B cell (primary cell): ENCODE measurements at regions not wholly inside any gene's neighbourhood (a gene's known extent, or its start where the extent isn't known, plus 50 kb on each side); places are given as distances from the start of the nearest gene placed in this dataset.

Experiments used
- ATAC-seq: fragments of 200-7000 bp; cut with Tn5 transposase; one replicate; pipeline ENCODE4 v1.10.0; 2021; ENCODE audit warnings: low read depth, mild to moderate bottlenecking, moderate number of reproducible peaks, moderate library complexity
- CTCF ChIA-PET: fragments of 350-600 bp; sonication (Branson Sonifier 250); formaldehyde crosslinking; loops from one replicate; lab custom pipeline; 2021; ENCODE audit warnings: antibody characterized with exemption, inconsistent platforms; lab: Charles Lee
- POLR2A ChIA-PET: fragments of 350-600 bp; sonication (Branson Sonifier 250); formaldehyde crosslinking; loops from one replicate; lab custom pipeline; 2021; ENCODE audit warnings: antibody characterized with exemption; lab: Charles Lee
- DNase-seq: peaks from one replicate; pipeline ENCODE4 v3.0.0; 2013
- H2AFZ ChIP-seq: 2 replicates; pipeline ENCODE4 v1.6.1; 2012; ENCODE audit warnings: mild to moderate bottlenecking, low read depth, low read length; ENCODE audit not compliant: insufficient read depth, poor library complexity, severe bottlenecking
- H3K27ac ChIP-seq, 2 donors: 1 replicate in 1 of 2; 2 replicates in 1 of 2; pipeline ENCODE4 v1.5.1; 2012 to 2013; ENCODE audit warnings: low read length in 2 of 2, mild to moderate bottlenecking in 2 of 2, moderate library complexity in 1 of 2
- H3K27me3 ChIP-seq, 4 experiments: fragments of 200-600 bp in 1 of 4; sonication (generic) in 1 of 4; replicated peaks in 1 of 4; 1 replicate in 2 of 4; 2 replicates in 2 of 4; pipeline versions ENCODE4 v1.6.1 to v1.7.0; 2013 to 2016; ENCODE audit warnings: low read length in 3 of 4, mild to moderate bottlenecking in 2 of 4, mixed read lengths in 1 of 4, moderate library complexity in 1 of 4; ENCODE audit not compliant: insufficient read depth in 4 of 4, control insufficient read depth in 3 of 4; ENCODE audit errors: control extremely low read depth in 1 of 4
- H3K36me3 ChIP-seq, 2 experiments: replicated peaks in 1 of 2; 1 replicate in 1 of 2; 2 replicates in 1 of 2; pipeline versions ENCODE4 v1.6.1 to v1.7.1; 2013; ENCODE audit warnings: low read length in 1 of 2; ENCODE audit not compliant: insufficient read depth in 2 of 2, control insufficient read depth in 1 of 2; ENCODE audit errors: control extremely low read depth in 1 of 2, extremely low read depth in 1 of 2
- H3K4me1 ChIP-seq, 2 donors: fragments of 200-600 bp in 1 of 2; sonication (generic) in 1 of 2; 1 replicate in 1 of 2; 2 replicates in 1 of 2; pipeline versions ENCODE4 v1.5.1 to v1.6.1; 2013 to 2017; ENCODE audit warnings: low read length in 2 of 2; ENCODE audit not compliant: control insufficient read depth in 2 of 2, insufficient read depth in 2 of 2
- H3K4me2 ChIP-seq: replicated peaks from 2 replicates; pipeline ENCODE3; 2012; ENCODE audit warnings: mild to moderate bottlenecking, low read depth, low read length; ENCODE audit not compliant: poor library complexity, severe bottlenecking
- H3K4me3 ChIP-seq, 5 experiments: fragments of 200-600 bp in 1 of 5; sonication (generic) in 1 of 5; 1 replicate in 3 of 5; 2 replicates in 2 of 5; pipeline versions ENCODE4 v1.5.1 to v1.7.0; 2011 to 2016; ENCODE audit warnings: low read length in 4 of 5, mild to moderate bottlenecking in 4 of 5, low read depth in 2 of 5, control low read depth in 1 of 5, moderate library complexity in 1 of 5; ENCODE audit not compliant: insufficient read depth in 1 of 5; ENCODE audit errors: control extremely low read depth in 1 of 5, extremely low read depth in 1 of 5
- H3K79me2 ChIP-seq: fragments of 200-600 bp; sonication (generic); one replicate; pipeline ENCODE4 v1.6.0; 2016; ENCODE audit warnings: low read length; ENCODE audit not compliant: control insufficient read depth, insufficient read depth
- H3K9ac ChIP-seq: fragments of 200-600 bp; sonication (generic); 2 replicates; pipeline ENCODE4 v1.6.1; 2017; ENCODE audit warnings: mild to moderate bottlenecking, low read length, moderate library complexity
- H3K9me3 ChIP-seq, 3 donors: one replicate each; pipeline versions ENCODE4 v1.6.1 to v1.7.1; 2013; ENCODE audit warnings: low read length in 2 of 3; ENCODE audit not compliant: control insufficient read depth in 2 of 3, insufficient read depth in 1 of 3; ENCODE audit errors: control extremely low read depth in 1 of 3
- H4K20me1 ChIP-seq: 2 replicates; pipeline ENCODE4 v1.6.0; 2012; ENCODE audit warnings: mild to moderate bottlenecking, low read length; ENCODE audit not compliant: insufficient read depth, control insufficient read depth, poor library complexity, severe bottlenecking
- H3K27ac Mint-ChIP-seq: one replicate; pipeline ENCODE4 v1.8.0; 2021; ENCODE audit warnings: mixed read lengths
- H3K27me3 Mint-ChIP-seq: one replicate; pipeline ENCODE4 v1.8.0; 2021; ENCODE audit warnings: mixed read lengths
- H3K4me1 Mint-ChIP-seq: one replicate; pipeline ENCODE4 v1.8.0; 2021; ENCODE audit warnings: mixed read lengths
- H3K4me3 Mint-ChIP-seq: one replicate; pipeline ENCODE4 v1.8.0; 2021; ENCODE audit warnings: mixed read lengths
- H3K9me3 Mint-ChIP-seq: one replicate; pipeline ENCODE4 v1.8.0; 2022; ENCODE audit warnings: mixed read lengths; ENCODE audit not compliant: insufficient read depth
- EZH2 ChIP-seq: IDR thresholded peaks from 2 replicates; pipeline ENCODE4 v1.6.1; 2012; ENCODE audit warnings: borderline replicate concordance, low read depth, mild to moderate bottlenecking, moderate library complexity, low read length; ENCODE audit not compliant: insufficient read depth, poor library complexity, severe bottlenecking
- WGBS: methylation state at CpG from one replicate; pipeline ENCODE4 v1.1.5; 2013; ENCODE audit warnings: missing lambda C conversion rate; ENCODE audit not compliant: insufficient coverage; 5-methylcytosine and 5-hydroxymethylcytosine counted together
- intact Hi-C: fragments of 100-400 bp; cut with micrococcal nuclease; formaldehyde crosslinking; loops from one replicate; pipeline ENCODE4 v1.10.0; 2022
- TF ChIP-seq, protein P1 (sequence below): fragments of 200-600 bp; IDR thresholded peaks from one replicate; pipeline ENCODE4 v1.8.0; 2022; ENCODE audit warnings: antibody characterized with exemption, mild to moderate bottlenecking

DNA sequence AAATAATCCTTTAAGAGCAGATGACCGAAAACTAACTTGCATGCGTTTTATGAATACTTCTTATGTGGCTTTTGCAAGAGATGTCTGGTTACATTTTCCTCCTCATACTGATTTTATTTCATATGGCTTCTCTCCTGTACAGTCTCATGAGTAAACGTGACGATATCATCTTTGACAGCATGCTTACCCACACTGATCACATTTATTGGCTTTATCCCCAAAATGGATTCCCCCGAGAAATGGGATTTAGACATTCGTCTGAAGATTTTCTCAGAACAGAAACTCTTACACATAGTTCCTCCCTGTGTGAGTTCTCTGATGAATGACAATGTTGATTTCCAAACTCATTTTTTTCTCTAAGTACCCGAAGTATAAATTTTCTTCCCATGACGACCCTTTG is 939.7 kb upstream of the LCORL start:
- Mint-ChIP-seq H3K4me3 (no peak overlapping the region), H3K27ac (no peak overlapping the region), H3K27me3 (no peaks in the 10 kb centered on the region), H3K9me3 (no peaks in the 10 kb centered on the region), H3K4me1 (no peaks in the 10 kb centered on the region)
- no peak for TF ChIP-seq EZH2
- TF ChIP-seq, protein P1, sequence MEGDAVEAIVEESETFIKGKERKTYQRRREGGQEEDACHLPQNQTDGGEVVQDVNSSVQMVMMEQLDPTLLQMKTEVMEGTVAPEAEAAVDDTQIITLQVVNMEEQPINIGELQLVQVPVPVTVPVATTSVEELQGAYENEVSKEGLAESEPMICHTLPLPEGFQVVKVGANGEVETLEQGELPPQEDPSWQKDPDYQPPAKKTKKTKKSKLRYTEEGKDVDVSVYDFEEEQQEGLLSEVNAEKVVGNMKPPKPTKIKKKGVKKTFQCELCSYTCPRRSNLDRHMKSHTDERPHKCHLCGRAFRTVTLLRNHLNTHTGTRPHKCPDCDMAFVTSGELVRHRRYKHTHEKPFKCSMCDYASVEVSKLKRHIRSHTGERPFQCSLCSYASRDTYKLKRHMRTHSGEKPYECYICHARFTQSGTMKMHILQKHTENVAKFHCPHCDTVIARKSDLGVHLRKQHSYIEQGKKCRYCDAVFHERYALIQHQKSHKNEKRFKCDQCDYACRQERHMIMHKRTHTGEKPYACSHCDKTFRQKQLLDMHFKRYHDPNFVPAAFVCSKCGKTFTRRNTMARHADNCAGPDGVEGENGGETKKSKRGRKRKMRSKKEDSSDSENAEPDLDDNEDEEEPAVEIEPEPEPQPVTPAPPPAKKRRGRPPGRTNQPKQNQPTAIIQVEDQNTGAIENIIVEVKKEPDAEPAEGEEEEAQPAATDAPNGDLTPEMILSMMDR: no peak
- Histone ChIP-seq H3K36me3 (no peaks in the 10 kb centered on the region), H3K27ac (no peak overlapping the region), H3K27me3 (no peaks in the 10 kb centered on the region), H3K4me1 (no peaks in the 10 kb centered on the region), H2AFZ (no peak overlapping the region), H4K20me1 (no peaks in the 10 kb centered on the region), H3K79me2 (no peaks in the 10 kb centered on the region), H3K9ac (no peak overlapping the region), H3K9me3 (peaks cover 0 to 2% (median 0%) of the 10 kb centered on the region in 3 donors), H3K4me3 (no peak overlapping the region), H3K4me2 (no peak overlapping the region)
- no peak for DNase-seq
- WGBS: no CpG with 5 or more reads among the region's 8 CpGs
- ChIA-PET POLR2A (no interaction called here), CTCF (interaction anchor here (1.0 kb wide), 1 partner anchor 11 kb away, joined by 3 read pairs; no protein-coding TSS in a partner anchor)
- intact Hi-C loops: no loop called here
- ATAC-seq: no peak

DNA sequence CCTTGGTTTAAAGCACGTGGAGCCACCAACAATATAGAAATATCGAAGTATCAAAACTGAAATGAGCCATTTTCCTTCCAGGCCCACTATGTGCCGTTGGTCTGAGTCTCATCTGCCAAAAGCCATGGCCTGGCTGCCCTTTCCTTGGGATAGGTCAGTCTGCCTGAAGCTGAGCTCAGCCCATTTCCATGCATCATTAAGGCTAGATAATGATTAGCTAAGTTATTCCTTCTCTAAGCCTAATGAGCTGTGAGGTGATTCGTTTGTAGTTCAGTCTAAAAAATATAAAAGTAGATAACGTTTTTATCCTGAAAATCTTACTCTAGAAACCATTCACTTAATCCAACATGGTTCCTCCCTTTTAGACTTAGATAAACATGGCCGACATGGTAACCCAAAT is 936.2 kb upstream of the LCORL start:
- H3K9me3 Mint-ChIP-seq: no peaks in the 10 kb centered on the region
- H3K79me2 ChIP-seq: no peaks in the 10 kb centered on the region
- no peaks in the 10 kb centered on the region for H3K4me1 ChIP-seq
- no peak overlapping the region for H3K27ac ChIP-seq
- WGBS: 93% methylated on average over 3 of the region's 6 CpGs
- no peaks in the 10 kb centered on the region for H3K27me3 Mint-ChIP-seq
- intact Hi-C loops: no loop called here
- no peaks in the 10 kb centered on the region for H3K36me3 ChIP-seq
- H3K9ac ChIP-seq: no peak overlapping the region
- POLR2A ChIA-PET: no interaction called here
- ATAC-seq (no peak), DNase-seq (no peak)
- no peaks in the 10 kb centered on the region for H3K27me3 ChIP-seq
- no peak overlapping the region for H3K4me3 ChIP-seq
- H3K9me3 ChIP-seq: peaks cover 0 to 2% (median 0%) of the 10 kb centered on the region in 3 donors
- no peak for TF ChIP-seq EZH2
- TF ChIP-seq, protein P1: no peak
- H3K4me1 Mint-ChIP-seq: no peaks in the 10 kb centered on the region
- CTCF ChIA-PET: no interaction called here
- H2AFZ ChIP-seq: no peak overlapping the region
- H3K4me3 Mint-ChIP-seq: no peak overlapping the region
- H4K20me1 ChIP-seq: no peaks in the 10 kb centered on the region
- H3K4me2 ChIP-seq: no peak overlapping the region
- H3K27ac Mint-ChIP-seq: no peak overlapping the region
